NCI-H2029 treated with DMSO at 0.1 percent for 48 hours (cell line): ENCODE measurements at regions not wholly inside any gene's neighbourhood (a gene's known extent, or its start where the extent isn't known, plus 50 kb on each side); places are given as distances from the start of the nearest gene placed in this dataset.

Experiments
- DNase-seq: peaks from one replicate; lab custom pipeline; 2025; lab: John Stamatoyannopoulos, UW

- no peak for DNase-seq
Observed at GRCh38 chr7:46572691-46573090, 651.6 kb upstream of the IGFBP3 start.

DNA sequence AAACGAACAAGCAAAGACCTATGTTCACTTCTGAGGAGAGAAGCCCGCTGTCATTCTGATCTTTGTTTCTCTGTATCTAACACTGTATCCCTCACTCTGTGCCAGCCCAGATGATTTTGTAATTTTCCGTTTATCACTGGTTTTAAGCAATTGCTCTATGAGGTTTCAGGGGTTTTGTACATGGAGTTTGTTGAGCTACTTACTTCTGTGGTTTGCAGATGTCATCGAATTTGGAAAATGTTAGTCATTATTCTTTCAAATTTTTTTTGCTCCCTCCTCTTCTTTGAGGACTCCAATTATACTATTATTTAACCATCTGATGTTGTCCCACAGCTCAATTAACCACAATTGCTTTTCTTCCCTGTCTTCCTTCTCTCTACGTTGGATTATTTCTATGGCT is 650.9 kb upstream of the IGFBP3 start:
- DNase-seq, result no peak

DNA sequence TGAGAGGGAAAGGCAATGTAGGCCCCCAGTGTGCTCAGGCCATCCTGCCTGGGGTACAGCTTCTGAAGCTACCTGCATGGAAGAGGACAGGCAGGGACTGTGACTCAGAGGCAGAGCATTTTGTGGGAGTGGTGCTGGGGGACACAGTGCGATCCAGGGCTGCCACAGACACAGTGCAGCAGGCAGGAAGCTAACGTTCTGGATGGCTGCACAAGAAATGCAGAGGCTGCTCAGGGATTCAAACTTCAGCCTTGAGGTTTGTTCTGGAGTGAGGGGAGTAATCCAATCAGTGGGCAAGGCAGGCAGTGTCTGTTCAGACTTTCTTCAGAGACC is 648.0 kb upstream of the IGFBP3 start:
- DNase-seq, result no peak

DNA sequence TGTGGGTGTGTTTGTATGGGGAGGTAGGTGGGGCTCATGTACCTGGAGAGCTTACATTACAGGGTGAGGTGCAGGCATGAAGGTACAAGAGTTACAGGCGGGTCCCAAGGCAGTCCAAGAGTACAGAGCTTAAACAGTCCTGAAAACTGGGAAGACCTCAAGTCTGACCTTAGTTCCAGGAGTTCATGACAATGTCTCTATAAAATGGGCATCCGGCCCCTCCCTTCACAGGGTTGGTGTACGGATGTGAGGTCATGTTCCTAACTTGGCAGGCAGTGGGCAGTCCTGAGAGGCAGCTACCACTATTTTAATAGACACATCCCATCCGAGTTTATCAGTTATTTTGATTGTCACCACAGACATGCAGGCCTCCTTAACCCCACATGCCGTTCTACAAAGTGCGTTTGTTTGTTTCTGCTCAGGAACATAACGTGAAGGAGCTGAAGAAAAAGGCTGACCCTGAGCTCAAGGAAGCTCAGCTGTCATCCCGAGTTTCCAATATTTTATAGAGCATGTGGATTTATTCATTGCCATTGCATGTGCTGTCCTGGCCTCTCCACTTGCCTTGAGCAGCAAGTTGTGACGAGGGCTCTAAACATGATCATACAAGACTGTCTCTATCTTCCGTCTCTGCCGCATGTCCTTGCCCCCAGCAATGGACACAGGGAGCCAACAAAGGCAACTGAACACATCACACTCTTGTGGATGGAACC is 647.5 kb upstream of the IGFBP3 start:
- DNase-seq, result no peak

- DNase-seq, result no peak
Observed at GRCh38 chr7:46567858-46568257, 646.8 kb upstream of the IGFBP3 start.

- no peak for DNase-seq
Observed at GRCh38 chr7:46566097-46566774, 645.2 kb upstream of the IGFBP3 start.

DNA sequence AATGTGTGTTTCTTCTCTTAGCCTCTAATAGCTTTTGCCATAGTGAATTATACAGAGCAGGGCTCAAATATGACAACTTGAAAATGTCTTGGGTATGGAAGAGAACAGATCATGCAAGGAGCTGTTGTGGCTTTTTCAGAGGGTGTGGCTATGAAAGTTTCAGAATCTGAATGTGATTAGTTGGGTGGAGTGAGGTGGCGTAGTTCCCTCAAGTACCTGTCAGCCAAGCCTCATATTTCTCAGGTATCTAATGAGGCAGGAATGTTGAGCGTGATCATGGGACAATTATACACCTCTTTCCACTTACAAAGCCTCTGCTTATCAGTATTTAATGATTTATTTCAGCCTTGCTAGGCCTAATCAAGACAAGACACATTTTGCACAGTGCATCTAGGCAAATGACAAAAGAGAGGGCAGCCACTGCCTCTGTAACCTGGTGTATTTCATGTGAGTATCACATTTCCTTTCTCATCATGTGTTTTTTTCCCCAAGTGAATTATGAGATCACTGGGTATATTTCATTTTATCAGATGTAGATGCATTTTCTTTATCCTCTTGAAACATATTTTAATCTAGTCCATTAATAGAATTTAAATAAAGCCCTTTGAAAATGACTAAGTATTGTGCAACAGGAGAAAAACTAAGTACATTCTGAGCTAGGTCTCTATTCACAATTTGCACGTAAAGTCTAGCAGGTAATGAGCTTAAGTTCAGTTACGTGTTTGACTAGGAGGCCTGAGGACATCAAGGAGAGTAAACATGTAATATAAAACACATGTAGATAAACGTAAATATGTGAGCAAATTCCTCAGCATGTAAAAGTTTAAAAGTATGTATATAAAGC is 644.4 kb upstream of the IGFBP3 start:
- DNase-seq, result no peak

- no peak for DNase-seq
Observed at GRCh38 chr7:46559194-46559832, 638.2 kb upstream of the IGFBP3 start.

GRCh38 chr7:46558482-46559193 is 637.6 kb upstream of the IGFBP3 start:
- DNase-seq, result no peak

DNA sequence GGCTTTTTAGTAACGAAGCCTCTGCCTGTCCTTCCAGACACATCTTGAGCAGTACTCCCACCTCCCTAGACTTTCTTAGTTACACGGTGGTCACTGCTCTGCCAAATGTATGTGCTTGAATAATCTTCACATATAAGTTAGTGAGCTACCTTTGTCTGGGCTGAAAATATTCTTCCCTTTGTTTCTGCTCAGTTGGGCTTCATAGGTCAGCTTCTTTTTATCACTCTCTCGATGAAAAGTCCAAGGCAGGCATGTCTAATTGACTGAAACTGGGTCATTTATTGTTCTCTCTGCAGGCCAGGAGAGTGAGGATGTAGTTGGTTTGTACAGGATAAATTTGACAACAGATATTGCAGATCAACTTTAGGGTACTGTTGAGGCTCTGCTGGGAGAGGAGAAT is 636.7 kb upstream of the IGFBP3 start:
- no peak for DNase-seq

DNA sequence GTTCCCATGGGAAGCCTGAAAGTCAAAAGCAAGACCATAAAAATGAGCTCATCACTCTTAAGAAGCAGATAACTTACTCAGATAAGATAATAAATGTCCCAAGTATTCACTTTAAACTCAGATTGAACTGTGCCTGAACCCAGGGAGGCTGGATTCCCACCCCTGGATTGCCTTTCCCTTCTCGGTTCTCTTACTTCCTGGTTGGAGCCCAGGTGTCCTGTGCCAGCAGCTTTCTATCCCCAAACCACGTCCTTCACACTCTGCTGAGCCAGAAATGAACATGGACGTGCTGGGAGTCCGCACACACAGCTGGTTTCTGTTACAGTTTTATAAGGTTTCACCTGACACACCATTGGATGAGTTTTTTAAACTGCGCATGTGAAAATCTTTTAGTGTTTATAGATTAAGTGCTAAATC is 636.2 kb upstream of the IGFBP3 start:
- DNase-seq, result peak; percentile 48

DNA sequence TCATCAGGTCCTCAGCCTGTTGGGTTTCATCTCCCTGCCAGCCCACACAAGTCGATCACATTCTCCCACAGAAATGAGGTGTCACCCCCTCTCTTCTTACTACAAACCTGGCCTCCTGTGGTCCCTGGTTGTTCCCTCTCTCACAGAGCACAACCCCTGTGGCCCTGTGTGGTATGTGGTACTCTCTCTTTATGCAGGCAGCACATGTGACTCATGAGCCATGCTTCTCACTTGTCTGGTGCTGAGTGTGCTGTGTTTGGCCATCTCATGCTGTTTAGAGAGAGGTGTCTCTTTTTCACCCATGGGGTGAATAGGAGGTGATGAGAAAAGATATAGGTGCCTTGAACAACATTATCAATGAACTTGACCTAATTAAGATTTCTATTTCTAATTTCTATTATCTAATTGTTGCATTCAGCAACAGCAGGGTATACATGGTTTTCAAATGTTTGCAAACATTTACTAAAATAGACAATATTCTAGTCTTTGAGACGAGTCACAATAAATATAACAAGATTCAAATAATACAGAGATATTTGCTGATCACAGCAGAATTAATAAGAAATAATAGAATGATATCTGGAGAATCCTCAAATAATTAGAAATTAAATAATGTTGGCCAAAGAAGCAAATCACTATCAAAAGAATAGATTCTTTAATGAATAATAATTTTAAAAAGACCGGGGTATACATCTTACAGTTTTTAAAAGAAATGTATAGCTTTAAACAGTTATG is 633.8 kb upstream of the IGFBP3 start:
- DNase-seq, result no peak

- no peak for DNase-seq
Observed at GRCh38 chr7:46551603-46552002, 630.5 kb upstream of the IGFBP3 start.

DNA sequence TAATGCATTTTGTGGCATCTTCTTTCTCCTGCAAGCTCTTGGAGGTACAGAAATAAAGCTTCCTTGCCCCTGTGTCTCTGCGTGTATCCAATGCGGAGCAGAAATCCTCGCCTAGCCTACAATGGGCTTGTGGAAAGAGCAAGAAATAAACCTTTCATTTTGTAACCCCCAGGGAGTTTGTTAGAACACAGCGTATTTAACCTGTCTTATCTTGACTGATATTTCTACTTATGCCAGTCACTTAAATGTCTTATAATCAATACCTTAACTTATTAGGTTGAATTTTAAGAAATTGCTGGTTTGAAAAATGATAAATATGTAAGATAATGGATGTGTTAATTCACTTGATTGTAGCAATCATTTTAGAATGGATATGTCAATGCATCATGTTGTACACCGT is 629.8 kb upstream of the IGFBP3 start:
- no peak for DNase-seq

DNA sequence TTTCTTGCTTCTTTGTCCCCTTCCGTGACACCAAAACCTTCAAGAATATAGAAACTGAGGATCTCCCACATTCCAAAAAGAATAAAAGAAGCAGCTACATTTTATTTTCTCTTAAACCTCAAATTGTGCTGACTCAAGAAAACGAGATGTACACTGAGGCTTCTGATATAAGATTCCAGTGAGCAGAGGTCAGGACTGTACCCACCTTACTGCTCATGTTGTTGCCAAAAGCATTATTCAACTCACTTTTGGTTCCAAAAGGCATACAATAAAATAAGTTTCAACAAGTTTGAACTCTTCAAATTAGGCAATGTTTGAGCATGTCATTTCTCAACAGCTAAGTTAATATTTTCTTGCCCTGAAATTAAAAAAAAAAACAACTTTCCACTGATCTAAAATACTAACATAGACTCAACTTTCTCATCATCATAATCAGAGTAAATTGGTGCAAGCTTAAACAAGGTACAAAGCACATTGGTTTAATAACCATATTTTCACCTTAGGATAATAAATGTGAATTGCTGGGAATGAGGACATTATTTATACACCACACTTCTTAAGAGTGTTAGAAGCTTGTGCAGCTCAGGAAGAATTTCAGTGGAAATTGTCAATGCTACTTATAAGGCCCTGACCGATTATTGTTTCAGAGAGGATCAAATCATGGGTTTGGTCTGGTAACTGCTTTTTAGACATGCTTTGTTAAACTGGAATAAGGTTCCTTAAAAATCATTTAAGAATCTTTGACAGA is 629.0 kb upstream of the IGFBP3 start:
- no peak for DNase-seq

DNA sequence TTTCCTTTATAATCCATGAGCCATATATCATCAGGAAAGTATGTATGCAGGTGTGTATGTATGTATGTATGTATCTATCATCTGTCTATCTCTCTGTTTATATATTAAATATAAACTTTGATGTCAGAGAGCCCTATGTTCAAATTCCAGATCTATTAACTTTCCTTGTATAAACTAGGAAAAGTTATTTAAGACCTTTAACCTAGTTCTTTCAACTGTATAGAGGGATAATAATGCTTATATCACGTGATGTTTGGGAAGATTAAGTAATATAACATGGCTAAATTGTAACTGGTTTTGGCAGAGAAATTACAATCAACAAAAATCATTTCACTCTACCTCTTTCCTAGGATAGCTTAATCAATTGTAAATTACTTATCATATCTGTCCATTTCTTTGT is 628.3 kb upstream of the IGFBP3 start:
- no peak for DNase-seq

- DNase-seq, result no peak
Observed at GRCh38 chr7:46547044-46547443, 626.0 kb upstream of the IGFBP3 start.

GRCh38 chr7:46545790-46546189 is 624.7 kb upstream of the IGFBP3 start:
- DNase-seq, result no peak

- no peak for DNase-seq
Observed at GRCh38 chr7:46544396-46545008, 623.4 kb upstream of the IGFBP3 start.

DNA sequence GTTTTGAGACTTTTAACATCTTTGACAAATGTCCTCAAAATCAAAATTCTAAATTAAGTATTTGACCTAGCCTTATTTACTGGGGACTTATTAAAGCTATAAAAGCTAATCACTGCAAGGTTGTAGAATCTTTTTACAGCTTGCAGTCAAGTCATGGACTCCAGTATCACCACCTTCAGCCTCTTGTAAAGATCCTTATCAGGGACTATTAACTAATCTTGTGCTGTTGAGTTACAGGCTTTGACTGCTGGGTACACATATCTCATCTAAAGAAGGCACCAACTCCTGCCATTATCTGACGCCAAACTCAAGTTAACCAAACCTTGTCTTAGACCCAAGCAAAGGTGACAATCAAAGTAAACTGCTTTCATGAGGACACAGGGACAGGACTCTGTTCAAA is 621.0 kb upstream of the IGFBP3 start:
- DNase-seq, result no peak
